Panc1 (cell line): ENCODE measurements at regions not wholly inside any gene's neighbourhood (a gene's known extent, or its start where the extent isn't known, plus 50 kb on each side); places are given as distances from the start of the nearest gene placed in this dataset.

Source experiments
- ATAC-seq: fragments of 200-7000 bp; cut with Tn5 transposase; 2 replicates; pipeline ENCODE4 v1.9.1; 2020; ENCODE audit warnings: mild to moderate bottlenecking, moderate library complexity
- BruUV-seq: library from RNA; stranded (reverse); fragments of 400-500 nt; replicated peaks from 2 replicates; lab custom pipeline; 2021; lab: Mats Ljungman, UMichigan
- CTCF ChIA-PET: fragments of 300-600 bp; sonication (Branson Sonifier 250); formaldehyde crosslinking; loops from one replicate; lab custom pipeline; 2022; ENCODE audit warnings: antibody characterized with exemption; lab: Charles Lee
- POLR2A ChIA-PET: fragments of 300-600 bp; sonication (Branson Sonifier 250); formaldehyde crosslinking; loops from one replicate; lab custom pipeline; 2022; ENCODE audit warnings: antibody characterized with exemption; lab: Charles Lee
- DNase-seq: peaks from one replicate; pipeline ENCODE4 v3.0.0-alpha.2; 2010; ENCODE audit warnings: low read depth, low spot score
- H3K27ac ChIP-seq: 2 replicates; pipeline ENCODE4 v1.5.1; 2011; ENCODE audit warnings: mild to moderate bottlenecking, low read length, inconsistent platforms
- H3K27me3 ChIP-seq: fragments of 200-500 bp; sonication (Bioruptor generic); 2 replicates; pipeline ENCODE4 v1.6.0; 2014; ENCODE audit warnings: low read length, inconsistent platforms; ENCODE audit not compliant: control insufficient read depth, insufficient read depth
- H3K36me3 ChIP-seq: fragments of 200-500 bp; sonication (Bioruptor generic); 2 replicates; pipeline ENCODE4 v1.5.1; 2014; ENCODE audit warnings: inconsistent platforms, mild to moderate bottlenecking, low read length, moderate library complexity; ENCODE audit not compliant: control insufficient read depth, insufficient read depth
- H3K4me1 ChIP-seq: 2 replicates; pipeline ENCODE4 v1.5.1; 2011; ENCODE audit warnings: inconsistent platforms, mild to moderate bottlenecking, low read length, moderate library complexity; ENCODE audit not compliant: control insufficient read depth, insufficient read depth
- H3K4me3 ChIP-seq, 2 experiments: 2 replicates each; pipeline ENCODE4 v1.5.1; 2011 to 2012; ENCODE audit warnings: low read depth in 2 of 2, low read length in 2 of 2, mild to moderate bottlenecking in 2 of 2, inconsistent platforms in 1 of 2, moderate library complexity in 1 of 2
- H3K9me3 ChIP-seq: fragments of 200-500 bp; sonication (Bioruptor generic); 2 replicates; pipeline ENCODE4 v1.5.1; 2014; ENCODE audit warnings: low read depth, mild to moderate bottlenecking, inconsistent platforms, low read length, moderate library complexity; ENCODE audit not compliant: control insufficient read depth, insufficient read depth
- CTCF ChIP-seq: fragments of 450-650 bp; IDR thresholded peaks from 2 replicates; pipeline ENCODE4 v1.5.1; 2017; ENCODE audit warnings: mild to moderate bottlenecking
- POLR2AphosphoS5 ChIP-seq: IDR thresholded peaks from 2 replicates; pipeline ENCODE4 v1.6.1; 2012; ENCODE audit warnings: mild to moderate bottlenecking, low read depth, low read length, moderate library complexity
- SIN3A ChIP-seq: IDR thresholded peaks from 2 replicates; pipeline ENCODE4 v1.6.1; 2012; ENCODE audit warnings: low read depth, mild to moderate bottlenecking, low read length, moderate library complexity, borderline replicate concordance; ENCODE audit not compliant: insufficient read depth
- TCF7L2 ChIP-seq: IDR thresholded peaks from 2 replicates; pipeline ENCODE4 v1.6.1; 2011; ENCODE audit warnings: mild to moderate bottlenecking, low read depth, low read length, inconsistent platforms
- in situ Hi-C: cut with HindIII; loops from 2 replicates; pipeline ENCODE4 v1.10.0; 2016; ENCODE audit warnings: low sequenced_read_pairs, low pct_unique_long_range_greater_than_20kb
- intact Hi-C: fragments of 100-400 bp; cut with micrococcal nuclease; formaldehyde crosslinking; loops from one replicate; pipeline ENCODE4 v1.10.0; 2022; ENCODE audit not compliant: unreplicated experiment
- TF ChIP-seq, protein P1 (sequence below), 2 experiments: IDR thresholded peaks; 2 replicates each; pipeline ENCODE4 v1.6.1; 2011 to 2012; ENCODE audit warnings: low read depth in 2 of 2, control low read depth in 1 of 2, low read length in 1 of 2, mild to moderate bottlenecking in 1 of 2, moderate library complexity in 1 of 2; ENCODE audit not compliant: insufficient read depth in 1 of 2

GRCh38 chr22:34534101-34534500 lies 531.9 kb upstream of the ISX start:
- Histone ChIP-seq H3K4me3 (no peak overlapping the region), H3K4me1 (no peaks in the 10 kb centered on the region), H3K36me3 (no peaks in the 10 kb centered on the region), H3K9me3 (no peaks in the 10 kb centered on the region), H3K27ac (no peak overlapping the region), H3K27me3 (no peaks in the 10 kb centered on the region)
- ChIA-PET CTCF (no interaction called here), POLR2A (no interaction called here)
- TF ChIP-seq CTCF = no peak
- TF ChIP-seq SIN3A = no peak
- TF ChIP-seq TCF7L2 = no peak
- TF ChIP-seq POLR2AphosphoS5 = no peak
- TF ChIP-seq, protein P1, sequence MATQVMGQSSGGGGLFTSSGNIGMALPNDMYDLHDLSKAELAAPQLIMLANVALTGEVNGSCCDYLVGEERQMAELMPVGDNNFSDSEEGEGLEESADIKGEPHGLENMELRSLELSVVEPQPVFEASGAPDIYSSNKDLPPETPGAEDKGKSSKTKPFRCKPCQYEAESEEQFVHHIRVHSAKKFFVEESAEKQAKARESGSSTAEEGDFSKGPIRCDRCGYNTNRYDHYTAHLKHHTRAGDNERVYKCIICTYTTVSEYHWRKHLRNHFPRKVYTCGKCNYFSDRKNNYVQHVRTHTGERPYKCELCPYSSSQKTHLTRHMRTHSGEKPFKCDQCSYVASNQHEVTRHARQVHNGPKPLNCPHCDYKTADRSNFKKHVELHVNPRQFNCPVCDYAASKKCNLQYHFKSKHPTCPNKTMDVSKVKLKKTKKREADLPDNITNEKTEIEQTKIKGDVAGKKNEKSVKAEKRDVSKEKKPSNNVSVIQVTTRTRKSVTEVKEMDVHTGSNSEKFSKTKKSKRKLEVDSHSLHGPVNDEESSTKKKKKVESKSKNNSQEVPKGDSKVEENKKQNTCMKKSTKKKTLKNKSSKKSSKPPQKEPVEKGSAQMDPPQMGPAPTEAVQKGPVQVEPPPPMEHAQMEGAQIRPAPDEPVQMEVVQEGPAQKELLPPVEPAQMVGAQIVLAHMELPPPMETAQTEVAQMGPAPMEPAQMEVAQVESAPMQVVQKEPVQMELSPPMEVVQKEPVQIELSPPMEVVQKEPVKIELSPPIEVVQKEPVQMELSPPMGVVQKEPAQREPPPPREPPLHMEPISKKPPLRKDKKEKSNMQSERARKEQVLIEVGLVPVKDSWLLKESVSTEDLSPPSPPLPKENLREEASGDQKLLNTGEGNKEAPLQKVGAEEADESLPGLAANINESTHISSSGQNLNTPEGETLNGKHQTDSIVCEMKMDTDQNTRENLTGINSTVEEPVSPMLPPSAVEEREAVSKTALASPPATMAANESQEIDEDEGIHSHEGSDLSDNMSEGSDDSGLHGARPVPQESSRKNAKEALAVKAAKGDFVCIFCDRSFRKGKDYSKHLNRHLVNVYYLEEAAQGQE (IDR thresholded peaks at IDR 0.05; ENCODE audit: insufficient read depth in 1 of 2, low read depth in 2 of 2, low read length in 1 of 2) = no peak
- in situ Hi-C loops = no loop called here
- intact Hi-C loops = no loop called here
- ATAC-seq (no peak), DNase-seq (no peak)
- no TSS peak for BruUV-seq

- Histone ChIP-seq H3K27me3 (no peaks in the 10 kb centered on the region), H3K9me3 (no peaks in the 10 kb centered on the region), H3K4me3 (no peak overlapping the region), H3K36me3 (no peaks in the 10 kb centered on the region), H3K27ac (no peak overlapping the region), H3K4me1 (no peaks in the 10 kb centered on the region)
- CTCF ChIA-PET = no interaction called here
- in situ Hi-C loops = no loop called here
- no peak for DNase-seq
- intact Hi-C loops = no loop called here
- ATAC-seq = no peak
- no TSS peak for BruUV-seq
- POLR2A ChIA-PET = no interaction called here
- TF ChIP-seq TCF7L2 (no peak), SIN3A (no peak), POLR2AphosphoS5 (no peak), CTCF (no peak)
- TF ChIP-seq, protein P1 (IDR thresholded peaks at IDR 0.05; ENCODE audit: insufficient read depth in 1 of 2, low read depth in 2 of 2, low read length in 1 of 2) = no peak
These were observed 498.6 kb upstream of the ISX start for GRCh38 chr22:34567367-34567766.
